Ishikawa (cell line): ENCODE measurements at regions not wholly inside any gene's neighbourhood (a gene's known extent, or its start where the extent isn't known, plus 50 kb on each side); places are given as distances from the start of the nearest gene placed in this dataset.

Source experiments
- CEBPB ChIP-seq: IDR thresholded peaks from 2 replicates; pipeline ENCODE4 v1.6.1; 2012
- CREB1 ChIP-seq: IDR thresholded peaks from 2 replicates; pipeline ENCODE4 v1.6.1; 2012; ENCODE audit warnings: low read depth
- EGR1 ChIP-seq: IDR thresholded peaks from 2 replicates; pipeline ENCODE4 v1.6.1; 2012
- EP300 ChIP-seq: IDR thresholded peaks from 2 replicates; pipeline ENCODE4 v1.6.1; 2012; ENCODE audit warnings: borderline replicate concordance
- FOXM1 ChIP-seq: IDR thresholded peaks from 2 replicates; pipeline ENCODE4 v1.6.1; 2012; ENCODE audit warnings: low read depth, borderline replicate concordance
- NFIC ChIP-seq: IDR thresholded peaks from 2 replicates; pipeline ENCODE4 v1.6.1; 2012
- RAD21 ChIP-seq: IDR thresholded peaks from 2 replicates; pipeline ENCODE4 v1.6.1; 2012; ENCODE audit warnings: low read depth
- TAF1 ChIP-seq: IDR thresholded peaks from 2 replicates; pipeline ENCODE4 v1.6.1; 2012; ENCODE audit warnings: low read depth, mild to moderate bottlenecking
- TCF12 ChIP-seq: IDR thresholded peaks from 2 replicates; pipeline ENCODE4 v1.6.1; 2012; ENCODE audit warnings: low read depth
- TEAD4 ChIP-seq: IDR thresholded peaks from 2 replicates; pipeline ENCODE4 v1.6.1; 2012
- YY1 ChIP-seq: IDR thresholded peaks from 2 replicates; pipeline ENCODE4 v1.6.1; 2012; ENCODE audit warnings: low read depth
- ZBTB7A ChIP-seq: IDR thresholded peaks from 2 replicates; pipeline ENCODE4 v1.6.1; 2012; ENCODE audit warnings: low read depth
- TF ChIP-seq, protein P1 (sequence below): IDR thresholded peaks from 2 replicates; pipeline ENCODE4 v1.6.1; 2012; ENCODE audit warnings: low read depth, mild to moderate bottlenecking
- TF ChIP-seq, protein P2 (sequence below): IDR thresholded peaks from 2 replicates; pipeline ENCODE4 v1.6.1; 2012
- TF ChIP-seq, protein P3 (sequence below): IDR thresholded peaks from 2 replicates; pipeline ENCODE4 v1.6.1; 2012

DNA sequence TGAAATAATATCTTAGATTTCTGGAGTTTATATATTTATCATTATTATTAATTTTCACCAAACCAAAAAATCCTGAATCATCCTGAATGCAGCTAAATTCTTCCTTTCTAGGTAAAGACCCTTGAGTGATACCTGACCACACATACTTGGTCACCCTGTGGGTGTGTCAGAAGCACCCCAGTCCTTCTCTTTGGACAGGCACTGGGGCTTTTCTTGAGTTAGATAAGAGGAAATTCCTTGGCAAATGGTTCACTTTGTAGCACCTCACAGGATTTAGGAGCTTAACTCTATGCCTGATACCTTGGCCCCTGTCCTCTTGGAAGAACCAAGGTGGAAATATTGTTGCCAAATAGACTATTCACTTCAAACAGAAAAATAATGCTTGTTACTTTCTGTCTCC is 69.6 kb upstream of the PNPLA4 start:
- TF ChIP-seq ZBTB7A (no peak), YY1 (no peak), EP300 (no peak), TCF12 (no peak), CREB1 (no peak), FOXM1 (no peak), EGR1 (no peak), TEAD4 (no peak), CEBPB (no peak), RAD21 (no peak), NFIC (no peak), TAF1 (no peak)
- TF ChIP-seq, protein P1, sequence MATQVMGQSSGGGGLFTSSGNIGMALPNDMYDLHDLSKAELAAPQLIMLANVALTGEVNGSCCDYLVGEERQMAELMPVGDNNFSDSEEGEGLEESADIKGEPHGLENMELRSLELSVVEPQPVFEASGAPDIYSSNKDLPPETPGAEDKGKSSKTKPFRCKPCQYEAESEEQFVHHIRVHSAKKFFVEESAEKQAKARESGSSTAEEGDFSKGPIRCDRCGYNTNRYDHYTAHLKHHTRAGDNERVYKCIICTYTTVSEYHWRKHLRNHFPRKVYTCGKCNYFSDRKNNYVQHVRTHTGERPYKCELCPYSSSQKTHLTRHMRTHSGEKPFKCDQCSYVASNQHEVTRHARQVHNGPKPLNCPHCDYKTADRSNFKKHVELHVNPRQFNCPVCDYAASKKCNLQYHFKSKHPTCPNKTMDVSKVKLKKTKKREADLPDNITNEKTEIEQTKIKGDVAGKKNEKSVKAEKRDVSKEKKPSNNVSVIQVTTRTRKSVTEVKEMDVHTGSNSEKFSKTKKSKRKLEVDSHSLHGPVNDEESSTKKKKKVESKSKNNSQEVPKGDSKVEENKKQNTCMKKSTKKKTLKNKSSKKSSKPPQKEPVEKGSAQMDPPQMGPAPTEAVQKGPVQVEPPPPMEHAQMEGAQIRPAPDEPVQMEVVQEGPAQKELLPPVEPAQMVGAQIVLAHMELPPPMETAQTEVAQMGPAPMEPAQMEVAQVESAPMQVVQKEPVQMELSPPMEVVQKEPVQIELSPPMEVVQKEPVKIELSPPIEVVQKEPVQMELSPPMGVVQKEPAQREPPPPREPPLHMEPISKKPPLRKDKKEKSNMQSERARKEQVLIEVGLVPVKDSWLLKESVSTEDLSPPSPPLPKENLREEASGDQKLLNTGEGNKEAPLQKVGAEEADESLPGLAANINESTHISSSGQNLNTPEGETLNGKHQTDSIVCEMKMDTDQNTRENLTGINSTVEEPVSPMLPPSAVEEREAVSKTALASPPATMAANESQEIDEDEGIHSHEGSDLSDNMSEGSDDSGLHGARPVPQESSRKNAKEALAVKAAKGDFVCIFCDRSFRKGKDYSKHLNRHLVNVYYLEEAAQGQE = no peak
- TF ChIP-seq, protein P2, sequence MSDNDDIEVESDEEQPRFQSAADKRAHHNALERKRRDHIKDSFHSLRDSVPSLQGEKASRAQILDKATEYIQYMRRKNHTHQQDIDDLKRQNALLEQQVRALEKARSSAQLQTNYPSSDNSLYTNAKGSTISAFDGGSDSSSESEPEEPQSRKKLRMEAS = no peak
- TF ChIP-seq, protein P3, sequence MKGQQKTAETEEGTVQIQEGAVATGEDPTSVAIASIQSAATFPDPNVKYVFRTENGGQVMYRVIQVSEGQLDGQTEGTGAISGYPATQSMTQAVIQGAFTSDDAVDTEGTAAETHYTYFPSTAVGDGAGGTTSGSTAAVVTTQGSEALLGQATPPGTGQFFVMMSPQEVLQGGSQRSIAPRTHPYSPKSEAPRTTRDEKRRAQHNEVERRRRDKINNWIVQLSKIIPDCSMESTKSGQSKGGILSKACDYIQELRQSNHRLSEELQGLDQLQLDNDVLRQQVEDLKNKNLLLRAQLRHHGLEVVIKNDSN = no peak

DNA sequence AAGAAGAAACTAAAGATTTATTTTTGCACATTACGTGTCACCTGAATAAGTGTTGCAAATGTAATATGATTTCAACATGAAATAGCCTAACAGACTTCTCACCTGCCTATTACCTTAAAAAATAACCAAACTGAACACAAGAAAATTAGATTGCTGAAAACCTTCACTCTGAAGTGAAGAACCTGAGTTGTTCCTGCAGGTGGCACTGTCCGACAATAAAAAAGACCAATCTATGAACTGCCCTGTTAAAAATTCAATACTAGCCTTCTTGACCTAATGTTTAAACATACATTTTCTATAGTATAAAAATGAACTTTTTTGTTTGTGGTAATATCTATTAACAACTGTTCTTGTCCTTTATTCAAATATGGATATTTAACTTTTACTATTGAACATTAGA is 69.2 kb upstream of the PNPLA4 start:
- TF ChIP-seq EGR1 (no peak), TEAD4 (no peak), TCF12 (no peak), EP300 (no peak), RAD21 (peak; percentile 59)
- TF ChIP-seq, protein P3 = no peak

DNA sequence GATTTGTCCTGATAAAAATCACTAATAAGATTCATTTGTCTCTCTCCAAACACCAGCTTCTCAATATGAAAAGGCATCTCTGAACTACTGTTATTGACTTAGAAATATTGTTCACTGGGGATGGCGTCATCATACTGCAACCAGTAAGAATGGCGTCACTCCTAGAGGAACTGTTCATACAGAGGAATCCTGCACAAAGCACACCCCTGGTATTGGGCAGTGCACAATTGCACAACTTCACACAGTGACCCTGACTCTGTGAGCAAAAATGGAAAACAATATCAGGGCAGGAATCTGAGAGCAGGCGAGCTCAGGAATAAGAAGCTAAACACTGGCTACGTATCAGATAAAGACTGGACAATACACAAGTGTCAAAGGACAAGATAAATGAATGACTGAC is 66.7 kb upstream of the PNPLA4 start:
- TF ChIP-seq TAF1 = no peak
- no peak for TF ChIP-seq FOXM1
- no peak for TF ChIP-seq CREB1
- TF ChIP-seq NFIC = no peak
- TF ChIP-seq, protein P1 = no peak
- no peak for TF ChIP-seq EGR1
- TF ChIP-seq, protein P2 = no peak

DNA sequence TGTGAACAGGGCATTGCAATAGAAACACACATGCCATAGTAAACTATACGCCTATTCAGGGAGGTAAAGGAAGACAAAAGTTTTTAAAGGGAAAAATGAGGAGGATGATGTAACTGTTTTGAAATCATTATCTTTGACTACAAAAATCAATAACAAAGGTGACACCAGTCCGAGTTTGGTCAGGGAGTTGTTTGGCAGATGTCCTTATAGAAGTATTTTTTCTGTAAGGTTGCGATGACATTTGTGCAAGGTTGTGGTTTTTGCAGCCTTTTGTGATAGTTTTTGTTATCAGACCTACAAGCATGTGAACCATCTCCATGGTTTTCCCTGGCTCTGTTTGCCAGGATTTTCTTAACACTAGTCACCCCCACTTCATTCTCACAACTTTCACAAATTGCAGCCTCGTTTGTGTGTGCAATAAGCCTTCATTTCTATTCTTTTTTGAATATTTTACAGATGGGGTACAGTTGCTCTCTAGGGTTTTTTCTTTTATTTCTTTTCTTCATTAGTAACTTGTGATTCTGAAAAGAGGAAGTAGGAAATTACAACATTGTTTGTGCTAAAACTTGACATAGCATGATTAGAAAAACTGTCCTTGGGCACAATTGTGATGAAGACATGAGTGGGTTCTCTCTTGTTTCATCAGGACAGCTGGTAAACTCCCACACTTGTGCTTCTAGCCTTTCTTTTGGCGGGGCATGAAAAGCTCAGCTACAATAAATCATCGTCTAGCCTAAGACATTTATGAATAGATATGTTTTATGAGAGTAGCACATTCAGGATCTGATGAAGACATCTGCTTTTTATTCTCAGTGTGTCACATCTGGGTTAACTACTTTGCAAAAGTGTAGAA is 60.2 kb upstream of the PNPLA4 start:
- TF ChIP-seq ZBTB7A (no peak), EP300 (no peak), YY1 (no peak), TAF1 (no peak), EGR1 (no peak), CREB1 (no peak), CEBPB (no peak), TCF12 (no peak), FOXM1 (no peak), TEAD4 (no peak), RAD21 (no peak), NFIC (no peak)
- TF ChIP-seq, protein P3 = no peak
- TF ChIP-seq, protein P2 = no peak
- TF ChIP-seq, protein P1 = no peak
